ENCODE measurements at regions not wholly inside any gene's neighbourhood (a gene's known extent, or its start where the extent isn't known, plus 50 kb on each side); places are given as distances from the start of the nearest gene placed in this dataset.

GRCh38 chr1:68378296-68379084 lies 71.3 kb downstream of the RPE65 start:
- DNase-seq, result no peak

- no peak for DNase-seq
Measured at GRCh38 chr1:68377098-68377497, 72.7 kb downstream of the RPE65 start.

GRCh38 chr1:68376441-68376840 lies 73.3 kb downstream of the RPE65 start:
- DNase-seq, result no peak

- DNase-seq, result no peak
Measured at GRCh38 chr1:68375919-68376318, 73.8 kb downstream of the RPE65 start.

- DNase-seq, result no peak
Measured at GRCh38 chr1:68373173-68373572, 76.6 kb downstream of the RPE65 start.

- DNase-seq, result no peak
Measured at GRCh38 chr1:68372487-68372886, 77.3 kb downstream of the RPE65 start.

GRCh38 chr1:68370101-68370915 lies 79.4 kb downstream of the RPE65 start:
- no peak for DNase-seq

GRCh38 chr1:68366572-68366971 lies 83.2 kb downstream of the RPE65 start:
- DNase-seq, result no peak

GRCh38 chr1:68365709-68366382 lies 83.9 kb downstream of the RPE65 start:
- DNase-seq, result no peak

GRCh38 chr1:68363339-68363738 lies 86.4 kb downstream of the RPE65 start:
- no peak for DNase-seq

- no peak for DNase-seq
Measured at GRCh38 chr1:68361346-68361910, 88.3 kb downstream of the RPE65 start.

GRCh38 chr1:68359045-68359444 lies 90.7 kb downstream of the RPE65 start:
- no peak for DNase-seq

- no peak for DNase-seq
Measured at GRCh38 chr1:68358439-68358838, 91.3 kb downstream of the RPE65 start.

- no peak for DNase-seq
Measured at GRCh38 chr1:68355614-68356013, 94.1 kb downstream of the RPE65 start.

- no peak for DNase-seq
Measured at GRCh38 chr1:68352202-68352601, 97.6 kb downstream of the RPE65 start.

- no peak for DNase-seq
Measured at GRCh38 chr1:68347415-68347814, 102.3 kb downstream of the RPE65 start.

GRCh38 chr1:68346188-68346808 lies 103.5 kb downstream of the RPE65 start:
- DNase-seq, result no peak

- DNase-seq, result no peak
Measured at GRCh38 chr1:68344208-68344607, 105.5 kb downstream of the RPE65 start.

GRCh38 chr1:68340951-68341350 lies 108.6 kb upstream of the WLS start:
- no peak for DNase-seq

- no peak for DNase-seq
Measured at GRCh38 chr1:68339505-68339904, 107.2 kb upstream of the WLS start.

- DNase-seq, result no peak
Measured at GRCh38 chr1:68338081-68338480, 105.8 kb upstream of the WLS start.

GRCh38 chr1:68332041-68332440 lies 99.7 kb upstream of the WLS start:
- DNase-seq, result no peak
